GM21825 (cell line): ENCODE measurements at regions not wholly inside any gene's neighbourhood (a gene's known extent, or its start where the extent isn't known, plus 50 kb on each side); places are given as distances from the start of the nearest gene placed in this dataset.

Source experiments
- ATAC-seq: cut with Tn5 transposase; IDR thresholded peaks from one replicate; pipeline ENCODE4 v1.9.1; 2021; ENCODE audit warnings: mild to moderate bottlenecking, moderate library complexity; ENCODE audit not compliant: unreplicated experiment

DNA sequence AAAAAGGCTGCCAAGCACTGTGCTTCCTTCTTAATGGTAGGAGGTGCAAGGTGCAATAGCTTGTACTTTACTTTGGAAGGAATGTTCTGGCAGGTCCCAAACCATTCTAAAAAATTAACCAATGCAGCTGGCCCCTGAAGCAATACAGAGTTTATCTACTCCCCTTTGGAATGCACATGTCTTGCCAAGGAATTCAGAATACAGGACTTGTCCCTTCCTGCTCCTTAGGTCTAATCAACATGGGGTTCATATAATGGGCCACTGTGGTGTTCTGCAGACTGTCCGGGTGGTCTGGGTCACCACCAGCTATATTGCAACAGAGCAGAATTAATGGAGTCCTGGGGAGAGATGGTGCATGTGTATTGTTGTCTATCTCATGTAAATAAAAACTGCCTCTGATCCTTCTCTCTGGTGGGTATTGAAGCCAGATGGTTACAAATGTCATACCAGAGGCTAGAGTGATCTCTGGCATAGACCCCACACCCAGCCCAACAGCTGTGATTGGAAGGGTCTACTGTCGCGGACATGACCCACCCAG lies 112.8 kb downstream of the RIPK4 start:
- ATAC-seq: no peak

GRCh38 chr21:41653243-41653953 lies 113.5 kb downstream of the RIPK4 start:
- no peak for ATAC-seq

GRCh38 chr21:41651830-41652229 lies 115.0 kb downstream of the RIPK4 start:
- no peak for ATAC-seq

DNA sequence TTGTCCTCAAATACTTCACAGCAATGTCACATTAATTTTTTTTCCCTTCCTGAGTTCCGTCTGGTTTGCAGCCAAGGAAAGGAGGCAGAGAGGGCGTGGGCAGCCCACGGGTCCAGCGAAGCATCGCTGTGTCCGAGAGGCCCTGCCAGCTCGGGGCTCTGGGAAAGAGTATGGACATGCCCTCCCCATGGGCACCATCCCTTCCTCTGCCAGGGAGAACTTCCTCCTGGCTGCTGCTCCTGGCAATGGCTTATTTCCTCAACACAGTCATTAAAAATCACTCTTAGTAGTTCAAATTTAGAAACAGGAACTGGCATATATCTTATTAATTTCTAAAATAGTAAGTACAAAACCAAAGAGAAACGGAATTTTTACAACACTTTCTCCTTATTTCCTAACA lies 115.4 kb downstream of the RIPK4 start:
- ATAC-seq: no peak

- no peak for ATAC-seq
These were observed 116.2 kb downstream of the RIPK4 start for GRCh38 chr21:41650526-41651145.

DNA sequence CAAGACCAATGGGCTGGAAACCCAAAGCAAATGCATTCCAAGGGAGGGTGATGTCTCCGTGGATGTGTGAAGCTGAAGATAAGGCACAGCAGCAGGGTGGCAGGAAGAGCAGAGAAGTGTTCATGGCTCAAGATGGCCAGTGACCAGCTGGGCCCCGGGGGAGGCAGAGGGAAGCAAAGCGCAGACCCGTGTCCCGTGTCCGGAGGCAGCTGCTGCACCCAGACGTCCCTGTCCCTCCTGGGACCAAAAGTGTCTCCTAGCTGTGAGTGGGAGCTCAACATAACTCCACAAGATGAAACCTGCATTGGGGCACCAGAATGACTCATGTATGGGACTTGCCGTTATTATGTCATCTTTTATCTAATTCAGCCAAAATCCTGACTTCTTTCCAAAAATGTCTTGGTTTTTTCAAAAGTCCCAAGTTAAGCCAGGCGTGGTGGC lies 118.2 kb downstream of the RIPK4 start:
- ATAC-seq: no peak

DNA sequence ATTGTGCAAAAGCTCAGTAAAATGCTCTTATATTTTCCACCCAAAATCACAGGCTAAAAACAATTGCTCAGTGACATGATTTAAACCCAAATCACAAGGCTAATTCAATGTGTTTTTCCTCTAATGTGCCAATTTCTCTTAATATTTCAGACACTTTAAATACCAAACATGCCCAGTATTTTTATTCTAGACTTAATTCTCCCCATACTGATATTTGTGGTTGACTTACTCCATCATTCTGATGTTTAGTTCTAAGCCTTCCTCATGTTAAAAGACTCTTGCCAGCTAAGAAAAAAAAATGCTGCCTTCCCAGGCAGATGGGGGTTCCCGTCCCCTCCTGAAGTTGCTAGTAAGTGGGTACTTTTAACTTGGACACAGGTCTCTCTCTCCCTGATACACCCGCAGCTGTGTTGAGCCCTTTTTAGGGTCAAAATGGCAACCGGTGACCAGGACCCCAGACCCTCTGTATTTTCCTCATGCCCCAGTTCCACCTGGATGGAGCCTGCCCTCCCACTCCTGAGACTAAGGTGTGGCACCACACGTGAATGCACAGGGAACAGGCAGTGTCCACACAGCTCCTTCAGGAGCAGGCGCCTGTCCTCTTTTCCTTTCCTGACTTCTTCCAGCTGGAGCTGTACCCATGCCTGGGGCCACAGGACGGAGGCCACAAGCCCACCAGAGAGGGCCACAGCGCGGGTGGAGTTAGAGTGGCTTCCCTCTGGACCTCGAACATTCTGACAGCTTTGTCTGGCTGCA lies 118.9 kb downstream of the RIPK4 start:
- no peak for ATAC-seq

DNA sequence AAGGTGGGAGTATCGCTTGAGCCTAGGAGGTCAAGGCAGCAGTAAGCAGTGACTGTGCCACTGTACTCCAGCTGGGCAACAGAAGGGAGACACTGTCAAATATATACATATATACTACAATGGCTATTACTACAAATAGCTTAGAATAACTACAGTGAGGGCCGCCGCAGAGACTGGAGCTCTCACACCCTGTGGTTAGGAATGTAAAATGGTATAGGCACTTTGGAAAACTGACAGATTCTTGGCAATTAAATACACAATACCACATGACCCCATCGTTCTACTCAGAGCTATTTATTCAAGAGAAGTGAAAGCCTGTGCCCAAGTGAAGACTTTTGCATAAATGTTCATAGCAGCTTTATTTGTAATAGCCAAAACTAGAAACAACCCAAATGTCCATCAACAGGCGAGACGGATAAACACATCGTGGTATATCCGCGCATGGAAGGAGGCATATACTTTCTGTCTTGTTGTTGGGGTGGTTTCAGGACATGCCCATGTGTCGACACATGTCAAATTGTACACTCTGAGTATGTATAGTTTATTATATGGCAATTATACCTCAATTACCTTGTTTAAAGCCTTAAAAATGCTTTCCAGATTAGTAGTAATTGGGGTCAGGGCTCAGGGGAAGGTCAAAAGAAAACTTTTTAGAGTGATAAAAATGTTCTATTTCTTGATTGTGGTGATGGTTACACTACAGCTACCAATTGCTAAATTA lies 123.4 kb downstream of the RIPK4 start:
- ATAC-seq: no peak

GRCh38 chr21:41641821-41642701 lies 124.8 kb downstream of the RIPK4 start:
- ATAC-seq: no peak

GRCh38 chr21:41641510-41641815 lies 125.4 kb downstream of the RIPK4 start:
- ATAC-seq: no peak

- ATAC-seq: no peak
These were observed 125.9 kb downstream of the RIPK4 start for GRCh38 chr21:41640748-41641509.

DNA sequence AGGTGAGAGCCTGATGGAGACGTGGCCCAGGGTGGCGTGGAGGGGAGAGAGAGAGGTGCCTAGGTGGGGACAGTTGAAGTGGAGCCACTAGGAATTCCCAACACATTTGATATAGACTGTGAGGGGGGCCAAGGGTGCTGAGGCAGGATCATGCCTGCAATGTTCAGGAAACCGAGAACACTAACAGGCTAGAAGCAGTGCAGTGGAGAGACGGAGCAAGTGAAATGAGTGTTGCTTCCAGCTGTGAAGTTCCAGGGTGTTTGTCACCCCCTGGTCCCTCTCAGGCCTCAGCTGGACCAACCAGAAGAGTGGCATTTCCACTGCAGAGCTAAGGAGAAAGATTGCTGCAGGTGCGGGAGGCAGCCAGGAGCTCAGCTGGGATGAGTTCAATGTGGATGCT lies 127.1 kb downstream of the RIPK4 start:
- ATAC-seq: no peak

GRCh38 chr21:41639336-41639735 lies 127.5 kb downstream of the RIPK4 start:
- no peak for ATAC-seq

- no peak for ATAC-seq
These were observed 128.6 kb downstream of the RIPK4 start for GRCh38 chr21:41638201-41638790.

DNA sequence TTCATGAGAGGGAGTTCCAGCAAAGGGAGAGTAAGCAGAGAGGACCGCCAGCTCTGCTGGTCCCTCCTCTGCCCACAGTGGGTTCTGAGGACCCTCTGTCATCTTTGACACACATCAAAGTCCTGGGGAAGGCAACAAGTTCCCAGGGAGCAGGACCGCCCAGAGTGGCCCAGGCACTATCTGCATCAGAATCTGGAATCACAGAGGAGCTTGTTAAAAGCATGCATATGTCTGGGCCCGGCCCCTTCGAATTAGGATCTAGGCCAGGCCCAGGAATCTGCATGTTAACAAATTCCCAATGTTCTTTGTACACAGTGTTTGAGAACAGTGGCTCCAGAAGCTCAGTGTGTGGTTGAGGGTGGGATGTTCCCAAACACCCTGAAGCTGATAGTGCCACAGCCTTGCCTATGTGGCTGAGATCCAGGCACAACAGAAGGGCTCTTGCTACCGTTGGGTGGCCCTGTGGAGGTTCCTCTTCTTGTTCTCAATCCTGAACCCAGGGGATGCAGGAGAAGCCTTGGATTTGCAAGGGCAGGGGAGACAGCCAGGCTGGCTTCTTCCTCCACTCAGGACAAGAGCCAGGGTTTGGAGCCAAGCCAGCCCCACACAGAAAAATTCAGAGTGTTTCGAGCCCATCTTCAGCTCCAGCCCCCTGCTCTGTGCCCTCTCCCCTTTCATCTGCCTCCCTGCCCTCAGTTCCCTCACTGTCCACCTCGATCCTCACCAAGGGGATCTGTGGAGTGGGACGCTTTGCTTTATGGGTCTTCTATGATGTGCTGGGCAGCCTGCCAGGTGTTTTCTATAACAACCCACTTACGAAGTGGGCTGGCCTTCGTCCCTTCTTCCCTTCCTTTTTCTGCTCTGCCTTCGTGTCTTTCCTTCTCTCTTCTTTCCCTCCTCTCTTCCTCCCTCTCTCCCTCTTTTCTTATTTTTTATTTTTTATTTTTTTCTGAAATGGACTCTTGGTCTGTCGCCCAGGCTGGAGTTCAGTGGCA lies 129.0 kb upstream of the TMPRSS2 start:
- ATAC-seq: no peak

GRCh38 chr21:41635874-41636273 lies 127.9 kb upstream of the TMPRSS2 start:
- ATAC-seq: no peak

GRCh38 chr21:41634858-41635257 lies 126.9 kb upstream of the TMPRSS2 start:
- ATAC-seq: no peak

DNA sequence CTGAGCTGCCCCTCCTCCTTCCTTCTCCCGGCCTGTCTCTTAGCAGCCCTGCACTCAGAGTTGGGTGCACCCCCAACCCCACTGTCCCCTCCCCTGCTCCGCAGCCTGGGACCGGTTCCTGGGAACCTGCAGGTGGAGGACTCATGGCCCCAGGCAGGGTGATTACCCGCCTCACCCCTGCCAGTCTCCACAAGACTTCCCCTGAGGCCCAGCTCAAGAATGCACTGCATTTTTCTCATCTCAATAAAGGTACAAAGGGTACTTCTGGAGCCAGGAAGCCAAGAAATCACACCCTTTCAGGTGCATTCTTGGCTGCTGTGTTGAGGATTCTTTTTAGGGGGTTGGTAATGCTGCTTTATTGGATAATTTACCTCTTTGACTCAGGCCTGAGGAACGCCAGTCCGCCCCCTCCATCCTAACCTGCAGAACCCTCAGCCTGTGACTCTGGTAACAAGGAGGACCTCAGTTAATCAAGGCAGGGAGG lies 126.3 kb upstream of the TMPRSS2 start:
- no peak for ATAC-seq
